ENCODE measurements at regions not wholly inside any gene's neighbourhood (a gene's known extent, or its start where the extent isn't known, plus 50 kb on each side); places are given as distances from the start of the nearest gene placed in this dataset.

DNA sequence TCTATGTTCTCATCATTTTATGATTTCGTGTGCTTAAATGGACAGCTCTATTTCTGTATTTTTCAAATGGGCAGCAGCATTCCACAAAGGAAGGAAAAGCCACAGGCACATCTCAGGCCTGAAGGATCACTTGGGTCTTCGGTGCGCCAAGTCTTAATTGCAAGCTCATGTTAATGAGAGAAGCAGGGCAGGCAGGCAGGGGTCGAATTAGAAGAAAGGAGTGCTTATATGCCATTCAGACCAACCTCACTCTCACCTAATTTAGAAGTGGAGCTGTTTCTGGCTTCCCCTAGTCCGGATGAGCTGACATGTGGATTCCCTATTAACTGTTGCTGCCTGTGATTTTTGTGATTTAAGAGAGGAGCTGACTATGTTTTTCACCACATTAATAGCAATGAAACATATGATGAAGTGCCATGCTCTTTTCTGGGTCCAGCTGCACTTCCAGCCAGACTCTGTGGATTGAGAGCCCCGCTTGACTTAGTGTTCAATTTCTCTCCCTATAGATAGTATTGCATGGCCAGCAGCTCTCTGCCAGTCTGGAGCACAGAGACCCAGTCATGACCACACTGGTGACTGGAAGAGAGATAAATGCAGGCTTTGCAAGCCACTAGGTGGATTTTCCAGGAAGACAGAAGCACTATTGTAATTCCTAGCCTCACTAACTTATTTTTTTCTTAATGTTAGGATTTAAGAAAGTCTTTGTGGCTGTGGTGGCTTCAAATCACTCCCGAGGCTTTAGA lies 373.9 kb upstream of the FAT3 start (continued):
- TF ChIP-seq NFIC (IDR thresholded peaks at IDR 0.05; ENCODE audit: borderline replicate concordance) (no peak), RAD21 (IDR thresholded peaks at IDR 0.05; ENCODE audit: low read length) (no peak), FOSL2 (IDR thresholded peaks at IDR 0.05; ENCODE audit: borderline replicate concordance, low read depth) (no peak), SIN3A (IDR thresholded peaks at IDR 0.05; ENCODE audit: borderline replicate concordance, low read depth, low read length) (no peak), JUND (IDR thresholded peaks at IDR 0.05) (no peak), POLR2AphosphoS5 (IDR thresholded peaks at IDR 0.05; ENCODE audit: low read depth, low read length) (no peak), CHD2 (IDR thresholded peaks at IDR 0.05; ENCODE audit: low read length, partially characterized antibody) (no peak)

GRCh38 chr11:91850021-91850420 lies 374.6 kb upstream of the FAT3 start:
- no peak overlapping the region for H3K9ac ChIP-seq
- no peak overlapping the region for H3K4me2 ChIP-seq
- no peaks in the 10 kb centered on the region for H3F3A ChIP-seq (replicated peaks; ENCODE audit: insufficient read depth)
- TF ChIP-seq SMC3 (IDR thresholded peaks at IDR 0.05; ENCODE audit: low read depth, low read length), result no peak
- TF ChIP-seq SIN3A (IDR thresholded peaks at IDR 0.05; ENCODE audit: borderline replicate concordance, low read depth, low read length), result no peak
- no peak for TF ChIP-seq MEF2A (IDR thresholded peaks at IDR 0.05; ENCODE audit: borderline replicate concordance, low read depth)
- TF ChIP-seq TCF12 (IDR thresholded peaks at IDR 0.05), result no peak
- TF ChIP-seq FOXJ3 (CRISPR knock-in tag; IDR thresholded peaks at IDR 0.05), result no peak
- TF ChIP-seq PBX3 (IDR thresholded peaks at IDR 0.05), result no peak
- TF ChIP-seq, protein P1, sequence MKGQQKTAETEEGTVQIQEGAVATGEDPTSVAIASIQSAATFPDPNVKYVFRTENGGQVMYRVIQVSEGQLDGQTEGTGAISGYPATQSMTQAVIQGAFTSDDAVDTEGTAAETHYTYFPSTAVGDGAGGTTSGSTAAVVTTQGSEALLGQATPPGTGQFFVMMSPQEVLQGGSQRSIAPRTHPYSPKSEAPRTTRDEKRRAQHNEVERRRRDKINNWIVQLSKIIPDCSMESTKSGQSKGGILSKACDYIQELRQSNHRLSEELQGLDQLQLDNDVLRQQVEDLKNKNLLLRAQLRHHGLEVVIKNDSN (IDR thresholded peaks at IDR 0.05; ENCODE audit: borderline replicate concordance, low read depth), result no peak
- TF ChIP-seq, protein P2, sequence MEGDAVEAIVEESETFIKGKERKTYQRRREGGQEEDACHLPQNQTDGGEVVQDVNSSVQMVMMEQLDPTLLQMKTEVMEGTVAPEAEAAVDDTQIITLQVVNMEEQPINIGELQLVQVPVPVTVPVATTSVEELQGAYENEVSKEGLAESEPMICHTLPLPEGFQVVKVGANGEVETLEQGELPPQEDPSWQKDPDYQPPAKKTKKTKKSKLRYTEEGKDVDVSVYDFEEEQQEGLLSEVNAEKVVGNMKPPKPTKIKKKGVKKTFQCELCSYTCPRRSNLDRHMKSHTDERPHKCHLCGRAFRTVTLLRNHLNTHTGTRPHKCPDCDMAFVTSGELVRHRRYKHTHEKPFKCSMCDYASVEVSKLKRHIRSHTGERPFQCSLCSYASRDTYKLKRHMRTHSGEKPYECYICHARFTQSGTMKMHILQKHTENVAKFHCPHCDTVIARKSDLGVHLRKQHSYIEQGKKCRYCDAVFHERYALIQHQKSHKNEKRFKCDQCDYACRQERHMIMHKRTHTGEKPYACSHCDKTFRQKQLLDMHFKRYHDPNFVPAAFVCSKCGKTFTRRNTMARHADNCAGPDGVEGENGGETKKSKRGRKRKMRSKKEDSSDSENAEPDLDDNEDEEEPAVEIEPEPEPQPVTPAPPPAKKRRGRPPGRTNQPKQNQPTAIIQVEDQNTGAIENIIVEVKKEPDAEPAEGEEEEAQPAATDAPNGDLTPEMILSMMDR (IDR thresholded peaks at IDR 0.05), result no peak
- TF ChIP-seq, protein P3, sequence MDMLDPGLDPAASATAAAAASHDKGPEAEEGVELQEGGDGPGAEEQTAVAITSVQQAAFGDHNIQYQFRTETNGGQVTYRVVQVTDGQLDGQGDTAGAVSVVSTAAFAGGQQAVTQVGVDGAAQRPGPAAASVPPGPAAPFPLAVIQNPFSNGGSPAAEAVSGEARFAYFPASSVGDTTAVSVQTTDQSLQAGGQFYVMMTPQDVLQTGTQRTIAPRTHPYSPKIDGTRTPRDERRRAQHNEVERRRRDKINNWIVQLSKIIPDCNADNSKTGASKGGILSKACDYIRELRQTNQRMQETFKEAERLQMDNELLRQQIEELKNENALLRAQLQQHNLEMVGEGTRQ (IDR thresholded peaks at IDR 0.05; ENCODE audit: borderline replicate concordance, low read depth, low read length), result no peak
- TF ChIP-seq, protein P4, sequence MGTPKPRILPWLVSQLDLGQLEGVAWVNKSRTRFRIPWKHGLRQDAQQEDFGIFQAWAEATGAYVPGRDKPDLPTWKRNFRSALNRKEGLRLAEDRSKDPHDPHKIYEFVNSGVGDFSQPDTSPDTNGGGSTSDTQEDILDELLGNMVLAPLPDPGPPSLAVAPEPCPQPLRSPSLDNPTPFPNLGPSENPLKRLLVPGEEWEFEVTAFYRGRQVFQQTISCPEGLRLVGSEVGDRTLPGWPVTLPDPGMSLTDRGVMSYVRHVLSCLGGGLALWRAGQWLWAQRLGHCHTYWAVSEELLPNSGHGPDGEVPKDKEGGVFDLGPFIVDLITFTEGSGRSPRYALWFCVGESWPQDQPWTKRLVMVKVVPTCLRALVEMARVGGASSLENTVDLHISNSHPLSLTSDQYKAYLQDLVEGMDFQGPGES (IDR thresholded peaks at IDR 0.05; ENCODE audit: low read depth, low read length), result no peak
- TF ChIP-seq, protein P5, sequence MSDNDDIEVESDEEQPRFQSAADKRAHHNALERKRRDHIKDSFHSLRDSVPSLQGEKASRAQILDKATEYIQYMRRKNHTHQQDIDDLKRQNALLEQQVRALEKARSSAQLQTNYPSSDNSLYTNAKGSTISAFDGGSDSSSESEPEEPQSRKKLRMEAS (IDR thresholded peaks at IDR 0.05; ENCODE audit: low read depth), result no peak
- no peak for TF ChIP-seq FOXM1 (IDR thresholded peaks at IDR 0.05; ENCODE audit: low read depth)
- TF ChIP-seq RXRA (IDR thresholded peaks at IDR 0.05; ENCODE audit: borderline replicate concordance, low read depth), result no peak
- no peak for TF ChIP-seq RCOR1 (IDR thresholded peaks at IDR 0.05; ENCODE audit: low read length)
- 83% methylated on average over 6 of the region's 6 CpGs for WGBS (ENCODE audit: low lambda C conversion rate)
- H3K79me2 ChIP-seq (ENCODE audit: insufficient read depth), result no peaks in the 10 kb centered on the region
- H2AFZ ChIP-seq (ENCODE audit: low read depth), result no peak overlapping the region
- no peaks in the 10 kb centered on the region for H3K9me2 ChIP-seq
- no peak overlapping the region for H3K4me3 ChIP-seq (ENCODE audit: low read depth in 2 of 2, low read length in 1 of 2)
- H3K27ac ChIP-seq (ENCODE audit: low read depth in 2 of 2, low read length in 1 of 2), result no peak overlapping the region
- H3K36me3 ChIP-seq (replicated peaks in 1 of 2; ENCODE audit: control insufficient read depth in 1 of 2, insufficient read depth in 2 of 2, low read length in 1 of 2), result no peaks in the 10 kb centered on the region
- no peaks in the 10 kb centered on the region; a peak in 1 of 4 replicates for H3K4me1 ChIP-seq (ENCODE audit: control insufficient read depth in 1 of 2, insufficient read depth in 2 of 2, low read depth in 1 of 2, low read length in 1 of 2)
- H3K27me3 ChIP-seq (ENCODE audit: insufficient read depth), result no peaks in the 10 kb centered on the region
- POLR2A ChIA-PET, result no interaction called here
- CTCF ChIA-PET, result interaction anchor here (0.9 to 1.1 kb wide), 2 partner anchors 13 to 25 kb away, joined by 3 read pairs; no protein-coding TSS in a partner anchor
- DNase-seq, result no peak
- no peaks in the 10 kb centered on the region for H4K20me1 ChIP-seq (ENCODE audit: insufficient read depth)
- H3K9me3 ChIP-seq, result no peaks in the 10 kb centered on the region

Data from SK-N-SH (cell line).